ENCODE measurements at regions not wholly inside any gene's neighbourhood (a gene's known extent, or its start where the extent isn't known, plus 50 kb on each side); places are given as distances from the start of the nearest gene placed in this dataset.
"Not testable (repeated sequence)": the region's sequence is repeated elsewhere in the genome, so short reads cannot be mapped to it uniquely, and the experiment has no call there.

GRCh38 chr5:91315701-91316100 lies 67.4 kb downstream of the ARRDC3 start:
- no peak for DNase-seq (ENCODE audit: low read depth in 3 of 3)

- DNase-seq (ENCODE audit: low read depth in 3 of 3), result peak; percentile 44 to 76 (median 73)
These were observed 69.1 kb downstream of the ARRDC3 start for GRCh38 chr5:91313757-91314673.

- DNase-seq (ENCODE audit: low read depth in 3 of 3), result no peak
These were observed 70.4 kb downstream of the ARRDC3 start for GRCh38 chr5:91312698-91313097.

GRCh38 chr5:91311697-91312501 lies 71.2 kb downstream of the ARRDC3 start:
- DNase-seq (ENCODE audit: low read depth in 3 of 3), result peak in 2 of 3 experiments; percentile 34 to 48

DNA sequence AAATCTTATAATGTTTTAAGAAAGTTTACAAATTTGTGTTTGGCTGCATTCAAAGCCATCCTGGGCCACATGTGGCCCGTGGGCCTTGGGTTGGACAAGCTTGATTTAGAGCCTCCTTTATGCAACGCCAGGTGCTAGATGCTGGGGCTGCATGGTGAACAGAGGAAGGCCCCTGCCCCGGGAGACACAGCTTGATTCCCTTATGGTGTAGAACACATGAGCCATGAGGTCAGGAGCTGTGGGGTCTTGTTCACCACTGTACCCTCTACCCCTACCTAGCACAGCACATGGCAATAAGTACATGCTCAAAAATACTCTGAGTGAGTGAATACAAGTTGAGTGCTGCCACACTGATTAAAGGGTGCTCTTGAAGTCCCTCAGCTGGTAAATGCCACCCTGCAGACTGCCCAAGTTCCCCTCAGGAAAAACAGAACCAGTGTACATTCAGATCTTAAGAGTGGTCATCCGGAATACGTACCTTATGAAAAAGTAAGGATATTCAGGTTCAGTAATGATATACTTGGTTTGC lies 71.9 kb downstream of the ARRDC3 start:
- DNase-seq (ENCODE audit: low read depth in 3 of 3), result no peak

DNA sequence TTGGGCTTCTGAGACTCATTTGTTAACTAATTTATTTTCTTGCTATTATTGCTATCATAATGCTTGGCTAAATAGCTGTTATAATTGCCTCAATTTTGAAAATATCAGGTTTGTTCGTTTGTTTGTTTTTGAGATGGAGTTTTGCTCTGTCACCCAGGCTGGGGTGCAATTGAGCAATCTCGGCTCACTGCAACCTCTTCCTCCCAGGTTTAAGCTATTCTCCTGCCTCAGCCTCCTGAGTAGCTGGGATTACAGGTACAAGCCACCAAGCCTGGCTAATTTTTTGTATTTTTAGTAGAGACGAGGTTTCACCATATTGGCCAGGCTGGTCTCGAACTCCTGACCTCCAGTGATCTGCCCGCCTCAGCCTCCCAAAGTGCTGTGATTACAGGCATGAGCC lies 75.0 kb downstream of the ARRDC3 start:
- not testable (repeated sequence) for DNase-seq (ENCODE audit: low read depth in 3 of 3)

GRCh38 chr5:91307048-91307447 lies 76.1 kb downstream of the ARRDC3 start:
- DNase-seq (ENCODE audit: low read depth in 3 of 3), result no peak

DNA sequence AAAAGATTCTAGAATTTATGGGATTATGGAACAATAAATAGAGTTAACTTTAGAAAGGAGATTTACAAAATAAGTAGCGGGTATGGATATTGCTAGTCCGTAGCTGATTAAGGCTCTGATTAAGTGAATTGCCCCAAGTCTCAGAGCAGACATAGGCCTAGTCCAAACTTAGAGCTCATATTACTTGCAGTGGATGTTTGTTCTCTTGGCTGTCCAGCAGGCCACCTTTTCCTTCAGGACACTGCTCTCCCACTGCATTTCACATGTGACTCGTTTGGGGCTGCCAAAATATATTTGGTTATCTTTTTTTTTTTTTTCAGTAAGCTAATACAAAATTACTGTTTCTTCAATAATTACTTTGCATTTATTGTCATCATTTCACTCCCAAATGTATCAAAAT lies 76.6 kb downstream of the ARRDC3 start:
- DNase-seq (ENCODE audit: low read depth in 3 of 3), result no peak

DNA sequence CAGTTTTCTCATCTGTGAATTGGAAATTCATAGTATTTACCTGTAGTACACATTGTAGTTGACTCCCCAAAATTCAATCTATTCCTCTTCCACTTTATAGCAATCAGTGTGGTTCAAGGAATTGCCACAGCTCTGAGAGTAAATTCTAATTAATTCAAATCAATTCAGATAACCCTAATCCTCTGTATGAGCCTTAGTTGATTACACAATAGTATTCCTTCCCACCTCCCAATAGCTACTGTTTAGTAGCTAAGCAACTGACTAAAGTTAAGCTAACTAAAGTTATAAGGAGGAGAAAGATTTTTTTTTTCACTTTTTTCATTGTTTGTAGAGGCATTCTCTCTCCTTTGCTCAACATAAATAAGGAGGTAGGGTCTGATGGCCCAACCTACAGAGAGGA lies 77.5 kb downstream of the ARRDC3 start:
- no peak for DNase-seq (ENCODE audit: low read depth in 3 of 3)

DNA sequence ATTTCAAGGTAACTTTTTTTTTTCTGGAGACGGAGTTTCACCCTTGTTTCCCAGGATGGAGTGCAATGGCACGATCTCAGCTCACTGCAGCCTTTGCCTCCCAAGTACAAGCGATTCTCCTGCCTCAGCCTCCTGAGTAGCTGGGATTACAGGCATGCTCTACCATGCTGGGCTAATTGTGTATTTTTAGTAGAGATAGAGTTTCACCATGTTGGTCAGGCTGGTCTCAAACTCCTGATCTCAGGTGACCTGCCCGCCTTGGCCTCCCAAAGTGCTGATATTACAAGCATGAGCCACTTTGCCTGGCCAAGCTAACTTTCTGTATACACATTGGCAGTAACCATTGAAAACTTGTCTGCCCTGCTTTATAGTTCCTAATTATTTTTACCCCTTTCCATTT lies 79.1 kb downstream of the ARRDC3 start:
- not testable (repeated sequence) for DNase-seq (ENCODE audit: low read depth in 3 of 3)

DNA sequence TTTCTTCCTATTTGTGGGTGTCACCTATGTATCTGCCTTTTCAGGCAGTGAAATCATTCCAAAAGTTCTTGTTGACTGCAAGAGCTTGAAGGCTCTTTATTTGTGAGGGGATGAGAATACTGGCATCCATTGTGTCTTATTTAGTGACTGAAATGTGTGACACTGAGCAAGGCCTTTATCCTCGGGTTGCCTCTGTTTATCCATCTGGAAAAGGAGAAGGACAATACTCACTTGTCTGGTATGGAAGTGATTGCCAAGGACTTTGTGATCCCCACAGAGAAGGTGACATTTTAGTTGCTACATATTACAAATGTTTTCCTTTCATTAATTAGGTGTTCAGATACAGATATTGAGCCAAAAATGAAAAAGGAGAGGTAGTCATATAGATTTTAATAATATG lies 80.2 kb downstream of the ARRDC3 start:
- DNase-seq (ENCODE audit: low read depth in 3 of 3), result no peak

DNA sequence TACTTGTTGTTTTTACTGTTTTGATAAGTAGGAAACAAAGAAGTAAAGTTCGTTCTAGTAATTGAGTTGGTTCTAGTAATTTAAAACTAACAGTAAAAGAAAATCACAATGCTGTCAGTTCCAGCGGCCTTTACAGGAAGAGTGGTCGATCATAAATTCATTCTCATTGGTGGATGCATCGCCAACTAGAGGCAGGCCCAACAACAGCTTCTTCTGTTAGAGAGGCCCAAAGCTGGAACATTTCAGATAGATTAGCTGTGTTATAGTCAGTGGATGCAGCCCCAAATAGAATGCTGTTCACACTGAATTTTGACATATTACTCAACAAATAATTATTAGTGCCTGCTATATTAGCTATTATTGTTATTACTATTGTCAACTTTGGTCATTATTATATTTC lies 80.8 kb downstream of the ARRDC3 start:
- no peak for DNase-seq (ENCODE audit: low read depth in 3 of 3)

- DNase-seq (ENCODE audit: low read depth in 3 of 3), result no peak
These were observed 81.8 kb downstream of the ARRDC3 start for GRCh38 chr5:91301106-91301846.

- DNase-seq (ENCODE audit: low read depth in 3 of 3), result no peak
These were observed 85.1 kb downstream of the ARRDC3 start for GRCh38 chr5:91297994-91298393.

DNA sequence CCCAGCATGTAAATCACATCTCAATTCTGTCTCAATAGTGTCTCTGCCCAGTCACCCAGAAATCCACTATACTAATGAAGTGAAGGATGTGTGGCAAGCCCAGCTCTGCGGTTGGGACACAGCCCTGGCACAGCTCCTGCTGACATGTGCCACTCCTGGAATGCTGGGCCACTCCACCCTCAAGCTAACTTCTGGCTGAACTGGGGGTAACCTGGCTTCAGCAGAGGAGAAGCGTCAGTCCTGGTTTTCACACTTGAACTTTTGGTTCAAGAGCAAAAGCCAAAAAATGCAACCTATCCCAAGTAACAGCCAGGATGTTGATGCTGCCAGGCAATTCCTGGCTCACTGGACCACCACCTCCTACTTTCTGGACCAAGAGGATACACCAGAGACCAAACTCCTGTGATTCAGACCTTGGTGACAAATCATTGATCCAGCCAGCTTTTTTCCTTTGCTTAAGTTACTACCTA lies 86.4 kb downstream of the ARRDC3 start:
- DNase-seq (ENCODE audit: low read depth in 3 of 3), result no peak

DNA sequence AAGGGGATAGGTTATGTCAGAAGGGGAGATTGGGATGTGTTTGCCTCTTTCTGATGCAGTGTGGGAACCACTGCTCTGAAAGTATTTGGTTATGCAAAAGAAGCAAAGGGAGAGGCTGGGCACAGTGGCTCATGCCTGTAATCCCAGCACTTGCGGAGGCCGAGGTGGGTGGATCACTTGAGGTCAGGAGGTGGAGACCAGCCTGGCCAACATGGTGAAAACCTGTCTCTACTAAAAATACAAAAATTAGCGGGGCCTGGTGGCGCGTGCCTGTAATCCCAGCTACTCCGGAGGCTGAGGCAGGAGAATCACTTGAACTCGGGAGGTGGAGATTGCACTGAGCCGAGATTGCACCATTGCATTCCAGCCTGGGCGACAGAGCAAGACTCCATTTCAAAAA lies 87.0 kb downstream of the ARRDC3 start:
- not testable (repeated sequence) for DNase-seq (ENCODE audit: low read depth in 3 of 3)

DNA sequence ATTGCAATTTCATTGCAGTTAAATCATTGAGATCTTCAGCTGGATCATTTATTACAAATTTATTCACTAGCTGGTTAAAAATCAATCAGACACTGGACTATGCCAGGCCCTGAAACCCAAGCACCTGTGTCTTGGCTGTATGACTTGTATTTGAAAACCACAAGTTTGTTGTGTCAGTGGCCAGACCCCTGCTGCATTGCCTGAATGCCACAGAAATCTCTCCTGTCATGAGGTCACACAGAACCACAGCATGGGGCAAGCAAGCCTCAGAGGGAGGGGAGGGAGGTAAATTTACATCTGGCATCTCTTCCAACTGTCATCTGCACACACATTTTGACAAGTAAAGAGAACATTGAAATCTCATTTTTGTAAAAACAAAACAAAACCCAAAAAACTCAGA lies 90.0 kb downstream of the ARRDC3 start:
- no peak for DNase-seq (ENCODE audit: low read depth in 3 of 3)

GRCh38 chr5:91291628-91292569 lies 91.2 kb downstream of the ARRDC3 start:
- no peak for DNase-seq (ENCODE audit: low read depth in 3 of 3)

GRCh38 chr5:91288118-91288916 lies 94.8 kb downstream of the ARRDC3 start:
- DNase-seq (ENCODE audit: low read depth in 3 of 3), result no peak

DNA sequence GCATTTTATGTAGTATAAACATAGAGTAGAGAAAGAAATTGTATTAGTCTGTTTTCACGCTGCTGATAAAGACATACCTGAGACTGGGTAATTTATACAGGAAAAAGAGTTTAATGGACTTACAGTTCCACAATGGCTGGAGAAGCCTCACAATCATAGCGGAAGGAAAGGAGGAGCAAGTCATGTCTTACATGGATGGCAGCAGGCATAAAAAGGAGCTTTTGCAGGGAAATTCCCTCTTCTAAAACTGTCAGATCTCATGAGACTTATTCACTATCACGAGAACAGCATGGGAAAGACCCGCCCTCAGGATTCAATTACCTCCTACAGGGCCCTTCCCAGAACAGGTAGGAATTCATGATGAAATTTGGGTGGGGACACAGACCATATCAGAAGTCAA lies 98.1 kb downstream of the ARRDC3 start:
- DNase-seq (ENCODE audit: low read depth in 3 of 3), result not testable (repeated sequence)

All from stimulated activated CD4-positive, alpha-beta T cell treated with anti-CD3 and anti-CD28 coated beads, TNF-alpha, amount 100 ng/mL, for 4 hours (primary cell).